ENCODE measurements at regions not wholly inside any gene's neighbourhood (a gene's known extent, or its start where the extent isn't known, plus 50 kb on each side); places are given as distances from the start of the nearest gene placed in this dataset.

DNA sequence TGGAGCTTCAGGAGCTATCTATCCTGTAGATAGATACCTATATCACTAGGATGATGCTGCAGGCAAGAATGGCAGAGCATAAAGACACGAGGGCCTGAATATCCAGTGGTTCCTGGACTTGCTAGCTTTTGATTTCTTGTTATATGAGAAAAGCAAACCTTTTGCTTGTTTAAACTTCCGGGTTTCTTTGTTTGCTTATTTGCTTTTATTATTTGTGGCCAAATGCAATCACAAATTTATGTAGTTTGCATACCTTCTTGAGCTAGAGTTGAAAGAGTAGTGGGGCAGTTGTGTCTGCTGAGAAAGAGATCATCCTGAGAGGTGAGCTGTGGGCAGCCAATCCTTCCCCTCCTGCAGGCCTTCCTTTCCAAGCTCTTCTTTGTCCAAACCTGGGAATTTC lies 245.7 kb downstream of the AR start:
- Histone ChIP-seq H3K36me3 (no peaks in the 10 kb centered on the region), H3K4me3 (no peak overlapping the region), H3K27me3 (peaks cover 0 to 5% (median 0%) of the 10 kb centered on the region in 9 donors), H3K4me1 (no peaks in the 10 kb centered on the region), H3K27ac (no peak overlapping the region), H3K9me3 (no peaks in the 10 kb centered on the region)
- TF ChIP-seq, protein P1, sequence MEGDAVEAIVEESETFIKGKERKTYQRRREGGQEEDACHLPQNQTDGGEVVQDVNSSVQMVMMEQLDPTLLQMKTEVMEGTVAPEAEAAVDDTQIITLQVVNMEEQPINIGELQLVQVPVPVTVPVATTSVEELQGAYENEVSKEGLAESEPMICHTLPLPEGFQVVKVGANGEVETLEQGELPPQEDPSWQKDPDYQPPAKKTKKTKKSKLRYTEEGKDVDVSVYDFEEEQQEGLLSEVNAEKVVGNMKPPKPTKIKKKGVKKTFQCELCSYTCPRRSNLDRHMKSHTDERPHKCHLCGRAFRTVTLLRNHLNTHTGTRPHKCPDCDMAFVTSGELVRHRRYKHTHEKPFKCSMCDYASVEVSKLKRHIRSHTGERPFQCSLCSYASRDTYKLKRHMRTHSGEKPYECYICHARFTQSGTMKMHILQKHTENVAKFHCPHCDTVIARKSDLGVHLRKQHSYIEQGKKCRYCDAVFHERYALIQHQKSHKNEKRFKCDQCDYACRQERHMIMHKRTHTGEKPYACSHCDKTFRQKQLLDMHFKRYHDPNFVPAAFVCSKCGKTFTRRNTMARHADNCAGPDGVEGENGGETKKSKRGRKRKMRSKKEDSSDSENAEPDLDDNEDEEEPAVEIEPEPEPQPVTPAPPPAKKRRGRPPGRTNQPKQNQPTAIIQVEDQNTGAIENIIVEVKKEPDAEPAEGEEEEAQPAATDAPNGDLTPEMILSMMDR (IDR thresholded peaks at IDR 0.05), result no peak
- no peak for TF ChIP-seq POLR2A (IDR thresholded peaks at IDR 0.05)
- intact Hi-C loops (cut with DNase I), result loop anchor here in 7 of 10 donors (10.0 kb wide), 4 partner anchors 55 to 245 kb away; partner anchors contain the start of gene AR (in 4 of the 7)
- WGBS, 4 donors, result 53 to 85% (median 72%) methylated on average over 2 of the region's 2 CpGs
- DNase-seq, result no peak
- no peak for ATAC-seq

Data from heart left ventricle (tissue), 16 donors.